ENCODE measurements at regions not wholly inside any gene's neighbourhood (a gene's known extent, or its start where the extent isn't known, plus 50 kb on each side); places are given as distances from the start of the nearest gene placed in this dataset.

DNA sequence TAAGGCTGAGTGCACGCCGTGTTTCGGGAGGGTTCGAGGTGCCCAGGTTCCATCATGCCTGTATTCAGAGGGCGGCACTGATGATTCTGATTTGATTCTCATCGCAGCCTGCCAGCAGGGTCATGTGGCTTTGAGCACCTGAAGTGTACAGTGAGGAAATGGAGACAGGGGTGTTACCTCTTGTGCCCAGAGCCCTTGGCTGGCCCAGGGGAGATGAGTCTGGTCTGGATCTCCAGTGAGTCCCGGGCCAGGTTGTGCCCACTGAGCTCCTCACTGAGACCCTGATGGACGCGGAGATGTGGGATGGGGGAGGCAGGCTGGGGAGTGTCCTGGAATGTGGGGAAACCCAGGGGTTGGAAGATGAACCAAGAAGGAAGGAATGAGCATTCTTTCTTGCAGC lies 54.7 kb downstream of the GADD45G start:
- TF ChIP-seq, protein P1, sequence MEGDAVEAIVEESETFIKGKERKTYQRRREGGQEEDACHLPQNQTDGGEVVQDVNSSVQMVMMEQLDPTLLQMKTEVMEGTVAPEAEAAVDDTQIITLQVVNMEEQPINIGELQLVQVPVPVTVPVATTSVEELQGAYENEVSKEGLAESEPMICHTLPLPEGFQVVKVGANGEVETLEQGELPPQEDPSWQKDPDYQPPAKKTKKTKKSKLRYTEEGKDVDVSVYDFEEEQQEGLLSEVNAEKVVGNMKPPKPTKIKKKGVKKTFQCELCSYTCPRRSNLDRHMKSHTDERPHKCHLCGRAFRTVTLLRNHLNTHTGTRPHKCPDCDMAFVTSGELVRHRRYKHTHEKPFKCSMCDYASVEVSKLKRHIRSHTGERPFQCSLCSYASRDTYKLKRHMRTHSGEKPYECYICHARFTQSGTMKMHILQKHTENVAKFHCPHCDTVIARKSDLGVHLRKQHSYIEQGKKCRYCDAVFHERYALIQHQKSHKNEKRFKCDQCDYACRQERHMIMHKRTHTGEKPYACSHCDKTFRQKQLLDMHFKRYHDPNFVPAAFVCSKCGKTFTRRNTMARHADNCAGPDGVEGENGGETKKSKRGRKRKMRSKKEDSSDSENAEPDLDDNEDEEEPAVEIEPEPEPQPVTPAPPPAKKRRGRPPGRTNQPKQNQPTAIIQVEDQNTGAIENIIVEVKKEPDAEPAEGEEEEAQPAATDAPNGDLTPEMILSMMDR (IDR thresholded peaks at IDR 0.05; ENCODE audit: low read length) = no peak
- no peak for TF ChIP-seq EZH2 (optimal IDR thresholded peaks at IDR 0.05; ENCODE audit: low read depth, low read length)
- no peak for TF ChIP-seq EZH2phosphoT487 (IDR thresholded peaks at IDR 0.05; ENCODE audit: low read length)
